ENCODE measurements at regions not wholly inside any gene's neighbourhood (a gene's known extent, or its start where the extent isn't known, plus 50 kb on each side); places are given as distances from the start of the nearest gene placed in this dataset.

DNA sequence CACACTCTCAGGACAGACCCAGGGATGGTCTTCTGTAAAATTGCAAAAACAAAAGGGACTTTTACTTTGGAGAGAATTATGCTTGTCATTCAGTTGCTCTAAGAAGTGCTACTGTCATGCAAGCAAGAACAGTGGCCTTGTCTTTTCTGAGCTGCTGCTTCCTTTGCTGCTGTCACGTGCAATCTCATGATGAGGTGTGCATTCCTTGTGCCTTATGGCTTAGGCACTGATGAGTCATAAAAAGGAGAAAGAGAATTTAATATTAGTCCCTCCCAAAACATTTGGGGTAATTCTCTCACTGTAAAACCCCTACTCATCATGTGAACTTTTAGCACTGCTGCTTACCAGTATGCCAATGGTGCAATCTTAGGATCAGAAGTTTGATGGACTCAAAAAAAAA is 2051.3 kb downstream of the TP53TG3F start:
- 45 to 72% methylated on average over 1 of the region's 1 CpG for WGBS, 2 donors

GRCh38 chr16:35516551-35516950 is 2057.1 kb downstream of the TP53TG3F start:
- DNase-seq (no peak), ATAC-seq (ENCODE audit: insufficient read depth, low FRiP score) (no peak)
- Histone ChIP-seq H3K36me3 (ENCODE audit: control insufficient read depth in 4 of 4, insufficient read depth in 4 of 4, low read length in 4 of 4) (no peaks in the 10 kb centered on the region), H3K27ac (ENCODE audit: low read depth in 1 of 2, low read length in 1 of 2) (no peak overlapping the region), H3K4me3 (no peak overlapping the region), H3K27me3 (ENCODE audit: control insufficient read depth in 3 of 3, insufficient read depth in 3 of 3, low read length in 2 of 3) (no peaks in the 10 kb centered on the region), H3K4me1 (ENCODE audit: control insufficient read depth in 5 of 5, insufficient read depth in 5 of 5, low read length in 5 of 5) (no peaks in the 10 kb centered on the region), H3K9ac (ENCODE audit: insufficient read depth in 1 of 2, low read length in 2 of 2) (no peak overlapping the region), H3K9me3 (ENCODE audit: control insufficient read depth in 4 of 4, insufficient read depth in 3 of 4, low read length in 3 of 4) (peaks cover 0 to 15% (median 5%) of the 10 kb centered on the region in 4 donors)
- no peak for TF ChIP-seq CTCF (IDR thresholded peaks at IDR 0.05; ENCODE audit: control extremely low read depth, extremely low read depth)

More for the DNA sequence above, 2051.3 kb downstream of the TP53TG3F start:
- H3K4me1 ChIP-seq (ENCODE audit: control insufficient read depth in 5 of 5, insufficient read depth in 5 of 5, low read length in 5 of 5): no peaks in the 10 kb centered on the region
- no peak overlapping the region for H3K9ac ChIP-seq (ENCODE audit: insufficient read depth in 1 of 2, low read length in 2 of 2)
- no peak overlapping the region for H3K27ac ChIP-seq (ENCODE audit: low read depth in 1 of 2, low read length in 1 of 2)
- ATAC-seq (ENCODE audit: insufficient read depth, low FRiP score): no peak
- H3K9me3 ChIP-seq (ENCODE audit: control insufficient read depth in 4 of 4, insufficient read depth in 3 of 4, low read length in 3 of 4): peaks cover 0 to 11% (median 5%) of the 10 kb centered on the region in 4 donors
- TF ChIP-seq CTCF (IDR thresholded peaks at IDR 0.05; ENCODE audit: control extremely low read depth, extremely low read depth): no peak
- no peaks in the 10 kb centered on the region for H3K27me3 ChIP-seq (ENCODE audit: control insufficient read depth in 3 of 3, insufficient read depth in 3 of 3, low read length in 2 of 3)
- H3K36me3 ChIP-seq (ENCODE audit: control insufficient read depth in 4 of 4, insufficient read depth in 4 of 4, low read length in 4 of 4): no peaks in the 10 kb centered on the region
- DNase-seq: no peak
- H3K4me3 ChIP-seq: no peak overlapping the region

DNA sequence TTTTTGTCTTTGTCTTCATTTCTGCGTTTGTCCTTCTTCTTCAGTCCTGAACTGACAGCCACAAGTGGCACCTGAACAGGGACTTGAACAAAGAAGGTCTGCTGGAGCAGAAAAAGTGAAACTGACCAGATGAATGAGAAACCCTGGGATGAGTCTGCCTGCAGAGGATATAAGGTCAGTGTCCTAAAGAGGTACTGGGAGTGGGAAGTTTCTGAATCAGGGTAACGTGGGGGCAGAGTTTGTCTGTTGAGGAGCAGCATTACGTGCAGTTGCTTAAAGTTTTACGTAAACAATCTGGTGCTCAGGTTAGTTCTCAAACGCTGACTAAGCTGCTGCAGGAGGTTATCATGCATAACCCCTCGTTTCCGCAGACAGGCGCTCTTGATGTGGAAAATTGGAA is 2057.6 kb downstream of the TP53TG3F start:
- H3K9ac ChIP-seq (ENCODE audit: insufficient read depth in 1 of 2, low read length in 2 of 2): no peak overlapping the region
- no peak for ATAC-seq (ENCODE audit: insufficient read depth, low FRiP score)
- no peaks in the 10 kb centered on the region for H3K27me3 ChIP-seq (ENCODE audit: control insufficient read depth in 3 of 3, insufficient read depth in 3 of 3, low read length in 2 of 3)
- peaks cover 0 to 15% (median 5%) of the 10 kb centered on the region in 4 donors for H3K9me3 ChIP-seq (ENCODE audit: control insufficient read depth in 4 of 4, insufficient read depth in 3 of 4, low read length in 3 of 4)
- H3K27ac ChIP-seq (ENCODE audit: low read depth in 1 of 2, low read length in 1 of 2): no peak overlapping the region
- H3K4me1 ChIP-seq (ENCODE audit: control insufficient read depth in 5 of 5, insufficient read depth in 5 of 5, low read length in 5 of 5): no peaks in the 10 kb centered on the region
- H3K4me3 ChIP-seq: no peak overlapping the region
- no peak for TF ChIP-seq CTCF (IDR thresholded peaks at IDR 0.05; ENCODE audit: control extremely low read depth, extremely low read depth)
- WGBS, 2 donors: 56 to 67% methylated on average over 8 of the region's 8 CpGs
- H3K36me3 ChIP-seq (ENCODE audit: control insufficient read depth in 4 of 4, insufficient read depth in 4 of 4, low read length in 4 of 4): no peaks in the 10 kb centered on the region
- no peak for DNase-seq

DNA sequence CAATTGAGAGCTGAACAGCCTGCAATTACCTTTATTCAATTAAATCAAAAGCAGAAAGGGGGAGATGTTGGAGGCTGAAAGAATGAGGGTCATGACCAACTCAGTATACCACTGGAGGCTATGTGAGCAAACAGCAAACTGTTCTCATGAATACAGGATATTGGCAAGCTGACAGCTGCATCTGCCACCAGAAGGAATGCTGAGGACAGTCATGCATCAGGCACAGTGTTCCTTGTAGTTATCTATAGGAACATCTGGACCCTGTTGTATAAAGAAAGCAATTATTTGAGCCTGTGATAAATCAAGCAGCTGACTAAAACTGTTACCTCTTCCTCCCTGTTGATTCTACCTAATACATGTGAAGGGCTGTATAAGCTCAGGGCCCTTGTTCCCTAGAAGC is 2064.6 kb downstream of the TP53TG3F start:
- H3K4me3 ChIP-seq: no peak overlapping the region
- no peak for DNase-seq
- peaks cover 0 to 19% (median 8%) of the 10 kb centered on the region in 4 donors for H3K9me3 ChIP-seq (ENCODE audit: control insufficient read depth in 4 of 4, insufficient read depth in 3 of 4, low read length in 3 of 4)
- no peaks in the 10 kb centered on the region for H3K4me1 ChIP-seq (ENCODE audit: control insufficient read depth in 5 of 5, insufficient read depth in 5 of 5, low read length in 5 of 5)
- no peak overlapping the region for H3K27ac ChIP-seq (ENCODE audit: low read depth in 1 of 2, low read length in 1 of 2)
- no peaks in the 10 kb centered on the region for H3K27me3 ChIP-seq (ENCODE audit: control insufficient read depth in 3 of 3, insufficient read depth in 3 of 3, low read length in 2 of 3)
- H3K36me3 ChIP-seq (ENCODE audit: control insufficient read depth in 4 of 4, insufficient read depth in 4 of 4, low read length in 4 of 4): no peaks in the 10 kb centered on the region
- no peak for TF ChIP-seq CTCF (IDR thresholded peaks at IDR 0.05; ENCODE audit: control extremely low read depth, extremely low read depth)
- no peak overlapping the region for H3K9ac ChIP-seq (ENCODE audit: insufficient read depth in 1 of 2, low read length in 2 of 2)
- no peak for ATAC-seq (ENCODE audit: insufficient read depth, low FRiP score)
